Kidney epithelial cell (primary cell): ENCODE measurements at regions not wholly inside any gene's neighbourhood (a gene's known extent, or its start where the extent isn't known, plus 50 kb on each side); places are given as distances from the start of the nearest gene placed in this dataset.

ENCODE experiments used
- DNase-seq: peaks from one replicate; pipeline ENCODE4 v3.0.0-alpha.2; 2010; ENCODE audit warnings: low read depth
- H3K27me3 ChIP-seq: 2 replicates; pipeline ENCODE4 v1.6.0; 2011; ENCODE audit warnings: low read length; ENCODE audit not compliant: control insufficient read depth, insufficient read depth
- H3K36me3 ChIP-seq: 2 replicates; pipeline ENCODE4 v1.5.1; 2011; ENCODE audit warnings: low read length; ENCODE audit not compliant: control insufficient read depth, insufficient read depth
- H3K4me3 ChIP-seq: 2 replicates; pipeline ENCODE4 v1.5.1; 2011; ENCODE audit warnings: low read depth, mild to moderate bottlenecking, control low read depth, low read length
- CTCF ChIP-seq: IDR thresholded peaks from 2 replicates; pipeline ENCODE4 v1.5.1; 2011; ENCODE audit warnings: mild to moderate bottlenecking, moderate library complexity, low read length, control low read depth, inconsistent platforms; ENCODE audit not compliant: insufficient read depth, poor library complexity, severe bottlenecking

GRCh38 chr1:218835609-218836008 lies 338.1 kb upstream of the LYPLAL1 start:
- no peak for DNase-seq
- H3K27me3 ChIP-seq: no peaks in the 10 kb centered on the region
- no peak for TF ChIP-seq CTCF
- no peak overlapping the region for H3K4me3 ChIP-seq
- no peaks in the 10 kb centered on the region for H3K36me3 ChIP-seq

- Histone ChIP-seq H3K36me3 (no peaks in the 10 kb centered on the region), H3K4me3 (no peak overlapping the region), H3K27me3 (no peaks in the 10 kb centered on the region)
- no peak for TF ChIP-seq CTCF
- DNase-seq: no peak
Observed at GRCh38 chr1:218836264-218836663, 337.4 kb upstream of the LYPLAL1 start.

GRCh38 chr1:218837051-218837450 lies 336.6 kb upstream of the LYPLAL1 start:
- Histone ChIP-seq H3K4me3 (no peak overlapping the region), H3K36me3 (no peaks in the 10 kb centered on the region), H3K27me3 (no peaks in the 10 kb centered on the region)
- TF ChIP-seq CTCF: no peak
- no peak for DNase-seq

- H3K4me3 ChIP-seq: no peak overlapping the region
- no peaks in the 10 kb centered on the region for H3K36me3 ChIP-seq
- H3K27me3 ChIP-seq: no peaks in the 10 kb centered on the region
- TF ChIP-seq CTCF: no peak
- DNase-seq: no peak
Observed at GRCh38 chr1:218845589-218845988, 328.1 kb upstream of the LYPLAL1 start.

- no peak for TF ChIP-seq CTCF
- H3K36me3 ChIP-seq: no peaks in the 10 kb centered on the region
- H3K4me3 ChIP-seq: no peak overlapping the region
- DNase-seq: no peak
- H3K27me3 ChIP-seq: no peaks in the 10 kb centered on the region
Observed at GRCh38 chr1:218846181-218846580, 327.5 kb upstream of the LYPLAL1 start.

GRCh38 chr1:218847089-218847768 lies 326.4 kb upstream of the LYPLAL1 start:
- TF ChIP-seq CTCF: no peak
- DNase-seq: no peak
- no peak overlapping the region for H3K4me3 ChIP-seq
- no peaks in the 10 kb centered on the region for H3K27me3 ChIP-seq
- no peaks in the 10 kb centered on the region for H3K36me3 ChIP-seq
